ENCODE measurements at regions not wholly inside any gene's neighbourhood (a gene's known extent, or its start where the extent isn't known, plus 50 kb on each side); places are given as distances from the start of the nearest gene placed in this dataset.

GRCh38 chr3:6739288-6739687, 121.6 kb upstream of the GRM7 start:
- Histone ChIP-seq H3K36me3 (no peaks in the 10 kb centered on the region), H3K27me3 (no peaks in the 10 kb centered on the region), H3K27ac (no peak overlapping the region), H3K4me1 (no peaks in the 10 kb centered on the region), H3K4me3 (no peak overlapping the region), H3K9me3 (no peaks in the 10 kb centered on the region)
- no peak for DNase-seq
- ATAC-seq, result no peak
- no peak for TF ChIP-seq CTCF (IDR thresholded peaks at IDR 0.05)
- intact Hi-C loops (cut with DNase I), result no loop called here
- 52 to 55% methylated on average over 3 of the region's 3 CpGs for WGBS, 2 donors

GRCh38 chr3:6743067-6743720, 117.7 kb upstream of the GRM7 start:
- Histone ChIP-seq H3K27ac (no peak overlapping the region), H3K4me1 (no peaks in the 10 kb centered on the region), H3K4me3 (no peak overlapping the region), H3K9me3 (no peaks in the 10 kb centered on the region), H3K36me3 (no peaks in the 10 kb centered on the region), H3K27me3 (no peaks in the 10 kb centered on the region)
- WGBS, 2 donors, result 84 to 88% methylated on average over 7 of the region's 7 CpGs
- intact Hi-C loops (cut with DNase I), result no loop called here
- ATAC-seq, result no peak
- TF ChIP-seq CTCF (IDR thresholded peaks at IDR 0.05), result no peak
- DNase-seq, result no peak

GRCh38 chr3:6746443-6746842, 114.5 kb upstream of the GRM7 start:
- Histone ChIP-seq H3K4me3 (no peak overlapping the region), H3K9me3 (peaks cover 0 to 3% (median 0%) of the 10 kb centered on the region in 11 donors), H3K27ac (no peak overlapping the region), H3K36me3 (no peaks in the 10 kb centered on the region), H3K4me1 (no peaks in the 10 kb centered on the region), H3K27me3 (no peaks in the 10 kb centered on the region)
- DNase-seq, result no peak
- no peak for TF ChIP-seq CTCF (IDR thresholded peaks at IDR 0.05)
- ATAC-seq, result no peak
- 88 to 93% methylated on average over 9 of the region's 9 CpGs for WGBS, 2 donors
- intact Hi-C loops (cut with DNase I), result no loop called here

- H3K4me3 ChIP-seq, result no peak overlapping the region
- intact Hi-C loops (cut with DNase I), result no loop called here
- WGBS, 2 donors, result 71 to 76% methylated on average over 4 of the region's 4 CpGs
- no peak for TF ChIP-seq CTCF (IDR thresholded peaks at IDR 0.05)
- ATAC-seq (no peak), DNase-seq (no peak)
- no peak overlapping the region for H3K27ac ChIP-seq
- peaks cover 0 to 3% (median 0%) of the 10 kb centered on the region in 11 donors for H3K9me3 ChIP-seq
- no peaks in the 10 kb centered on the region for H3K4me1 ChIP-seq
- H3K36me3 ChIP-seq, result no peaks in the 10 kb centered on the region
- no peaks in the 10 kb centered on the region for H3K27me3 ChIP-seq
These were observed 113.9 kb upstream of the GRM7 start for GRCh38 chr3:6747017-6747416.

Data from heart right ventricle (tissue), 16 donors.